HCT116 (cell line): ENCODE measurements at regions not wholly inside any gene's neighbourhood (a gene's known extent, or its start where the extent isn't known, plus 50 kb on each side); places are given as distances from the start of the nearest gene placed in this dataset.

Experiments used
- ATAC-seq: fragments of 200-7000 bp; cut with Tn5 transposase; 2 replicates; pipeline ENCODE4 v1.9.1; 2020; ENCODE audit warnings: mild to moderate bottlenecking, moderate library complexity
- BruUV-seq: library from RNA; stranded (reverse); fragments of 400-500 nt; replicated peaks from 2 replicates; lab custom pipeline; 2021; lab: Mats Ljungman, UMichigan
- CTCF ChIA-PET: fragments of 300-600 bp; sonication (Branson Sonifier 250); formaldehyde crosslinking; loops from one replicate; lab custom pipeline; 2021; ENCODE audit warnings: antibody characterized with exemption; lab: Charles Lee
- POLR2A ChIA-PET: fragments of 300-600, 350-600 bp; sonication (Branson Sonifier 250); formaldehyde crosslinking; loops from one replicate; lab custom pipeline; 2021; ENCODE audit warnings: antibody characterized with exemption; lab: Charles Lee
- RAD21 ChIA-PET, 2 experiments: fragments of 300-600 bp; sonication (Branson Sonifier 250); formaldehyde crosslinking; loops; one replicate each; lab custom pipeline; 2023; ENCODE audit warnings: low total read pairs in 2 of 2; ENCODE audit not compliant: uncharacterized antibody in 2 of 2, unreplicated experiment in 2 of 2, low non-redundant PET in 1 of 2; lab: Charles Lee
- DNase-seq: peaks from one replicate; pipeline ENCODE4 v3.0.0-alpha.2; 2010; ENCODE audit warnings: low read depth, low spot score
- H2AFZ ChIP-seq: fragments of 200-600 bp; shearing (Covaris generic), sonication (generic); 2 replicates; pipeline ENCODE4 v1.6.1; 2017; ENCODE audit warnings: low read depth, mixed run types, mixed read lengths, antibody characterized with exemption, low read length; ENCODE audit not compliant: poor library complexity, severe bottlenecking
- H3K27ac ChIP-seq: 2 replicates; pipeline ENCODE4 v1.5.1; 2012; ENCODE audit warnings: low read depth, low read length
- H3K27me3 ChIP-seq: fragments of 200-600 bp; sonication (generic); 2 replicates; pipeline ENCODE4 v1.6.1; 2016; ENCODE audit warnings: mixed run types, low read length, mixed read lengths; ENCODE audit not compliant: insufficient read depth
- H3K36me3 ChIP-seq, 2 experiments: fragments of 200-500 bp in 1 of 2; fragments of 200-600 bp in 1 of 2; sonication (Bioruptor generic) in 1 of 2; sonication (generic) in 1 of 2; 2 replicates each; pipeline versions ENCODE4 v1.5.1 to v1.6.1; 2014 to 2016; ENCODE audit warnings: low read length in 2 of 2, inconsistent platforms in 1 of 2, mixed read lengths in 1 of 2, mixed run types in 1 of 2; ENCODE audit not compliant: insufficient read depth in 2 of 2, control insufficient read depth in 1 of 2
- H3K4me1 ChIP-seq, 2 experiments: fragments of 200-600 bp in 1 of 2; sonication (generic) in 1 of 2; 2 replicates each; pipeline versions ENCODE4 v1.5.1 to v1.6.1; 2012 to 2017; ENCODE audit warnings: low read length in 2 of 2, inconsistent platforms in 1 of 2, mild to moderate bottlenecking in 1 of 2, mixed read lengths in 1 of 2, mixed run types in 1 of 2, moderate library complexity in 1 of 2; ENCODE audit not compliant: insufficient read depth in 2 of 2, control insufficient read depth in 1 of 2
- H3K4me2 ChIP-seq: fragments of 200-600 bp; sonication (generic); 2 replicates; pipeline ENCODE4 v1.6.1; 2017; ENCODE audit warnings: mixed run types, low read length, mixed read lengths
- H3K4me3 ChIP-seq, 2 experiments: fragments of 200-600 bp in 1 of 2; sonication (generic) in 1 of 2; replicated peaks in 1 of 2; 2 replicates each; pipeline ENCODE4 v1.5.1; 2011 to 2016; ENCODE audit warnings: low read length in 2 of 2, control low read depth in 1 of 2, low read depth in 1 of 2, mild to moderate bottlenecking in 1 of 2, mixed read lengths in 1 of 2, mixed run types in 1 of 2
- H3K79me2 ChIP-seq: fragments of 200-600 bp; sonication (generic); 2 replicates; pipeline ENCODE4 v1.6.1; 2017; ENCODE audit warnings: mild to moderate bottlenecking, mixed run types, low read length, moderate library complexity, mixed read lengths; ENCODE audit not compliant: insufficient read depth
- H3K9ac ChIP-seq: fragments of 200-600 bp; sonication (generic); 2 replicates; pipeline ENCODE4 v1.6.1; 2016; ENCODE audit warnings: low read length, mixed read lengths
- H3K9me2 ChIP-seq: fragments of 200-600 bp; sonication (generic), shearing (Covaris generic); 2 replicates; pipeline ENCODE4 v1.6.1; 2017; ENCODE audit warnings: mixed run types, mild to moderate bottlenecking, moderate library complexity; ENCODE audit not compliant: insufficient read depth
- H3K9me3 ChIP-seq, 2 experiments: fragments of 200-500 bp in 1 of 2; fragments of 200-600 bp in 1 of 2; sonication (Bioruptor generic) in 1 of 2; sonication (generic) in 1 of 2; 2 replicates each; pipeline ENCODE4 v1.6.1; 2014 to 2017; ENCODE audit warnings: low read length in 2 of 2, mixed read lengths in 2 of 2, inconsistent platforms in 1 of 2, low read depth in 1 of 2, mild to moderate bottlenecking in 1 of 2, mixed run types in 1 of 2, moderate library complexity in 1 of 2; ENCODE audit not compliant: control insufficient read depth in 1 of 2, insufficient read depth in 1 of 2
- H4K20me1 ChIP-seq: fragments of 200-600 bp; sonication (generic), shearing (Covaris generic); 2 replicates; pipeline ENCODE4 v1.6.1; 2017; ENCODE audit warnings: mixed run types, mild to moderate bottlenecking, moderate library complexity; ENCODE audit not compliant: insufficient read depth
- ATF3 ChIP-seq: IDR thresholded peaks from 2 replicates; pipeline ENCODE4 v1.6.1; 2012
- CBX3 ChIP-seq: IDR thresholded peaks from 2 replicates; pipeline ENCODE4 v1.6.1; 2012; ENCODE audit warnings: low read depth
- CEBPB ChIP-seq: IDR thresholded peaks from 2 replicates; pipeline ENCODE4 v1.6.1; 2012; ENCODE audit warnings: low read depth
- CTCF ChIP-seq, 3 experiments: fragments of 200-600 bp in 1 of 3; sonication (generic) in 1 of 3; IDR thresholded peaks in 2 of 3; conservative IDR thresholded peaks in 1 of 3; 2 replicates each; pipeline ENCODE4 v1.5.1; 2012 to 2017; ENCODE audit warnings: low read depth in 2 of 3, low read length in 2 of 3, antibody characterized with exemption in 1 of 3, borderline replicate concordance in 1 of 3, control low read depth in 1 of 3, mild to moderate bottlenecking in 1 of 3, mixed read lengths in 1 of 3, mixed run types in 1 of 3, moderate library complexity in 1 of 3; ENCODE audit not compliant: insufficient read depth in 1 of 3
- EGR1 ChIP-seq: IDR thresholded peaks from 2 replicates; pipeline ENCODE4 v1.6.1; 2012; ENCODE audit warnings: low read depth
- EZH2phosphoT487 ChIP-seq: fragments of 200-600 bp; IDR thresholded peaks from 2 replicates; pipeline ENCODE4 v1.6.1; 2018; ENCODE audit warnings: antibody characterized with exemption, borderline replicate concordance
- JUND ChIP-seq: IDR thresholded peaks from 2 replicates; pipeline ENCODE4 v1.6.1; 2012
- MAX ChIP-seq: IDR thresholded peaks from 2 replicates; pipeline ENCODE4 v1.6.1; 2012
- POLR2A ChIP-seq: IDR thresholded peaks from 2 replicates; pipeline ENCODE4 v1.7.0; 2011; ENCODE audit warnings: borderline replicate concordance; ENCODE audit not compliant: insufficient read depth, insufficient read length; ENCODE audit errors: extremely low read depth
- POLR2AphosphoS5 ChIP-seq: IDR thresholded peaks from 2 replicates; pipeline ENCODE4 v1.6.1; 2011; ENCODE audit warnings: mild to moderate bottlenecking, low read depth, low read length, moderate library complexity
- RAD21 ChIP-seq: IDR thresholded peaks from 2 replicates; pipeline ENCODE4 v1.6.1; 2012; ENCODE audit warnings: low read depth, mild to moderate bottlenecking
- SIN3A ChIP-seq: IDR thresholded peaks from 2 replicates; pipeline ENCODE4 v1.6.1; 2012; ENCODE audit warnings: low read depth
- SP1 ChIP-seq: IDR thresholded peaks from 2 replicates; pipeline ENCODE4 v1.6.1; 2012; ENCODE audit warnings: low read depth
- SRF ChIP-seq: IDR thresholded peaks from 2 replicates; pipeline ENCODE4 v1.6.1; 2012; ENCODE audit warnings: low read depth
- TCF7L2 ChIP-seq: IDR thresholded peaks from 2 replicates; pipeline ENCODE4 v1.7.0; 2011; ENCODE audit warnings: borderline replicate concordance, inconsistent platforms; ENCODE audit not compliant: insufficient read depth, insufficient read length; ENCODE audit errors: extremely low read depth
- ZBTB33 ChIP-seq: IDR thresholded peaks from 2 replicates; pipeline ENCODE4 v1.6.1; 2011; ENCODE audit warnings: mild to moderate bottlenecking, low read length, moderate library complexity; ENCODE audit not compliant: insufficient replicate concordance; ENCODE audit errors: extremely low read depth
- ZNF274 ChIP-seq: fragments of 200-500 bp; sonication (Bioruptor generic); IDR thresholded peaks from 2 replicates; pipeline ENCODE4 v1.6.1; 2014; ENCODE audit warnings: mild to moderate bottlenecking, low read depth, low read length, inconsistent platforms
- intact Hi-C: fragments of 100-400 bp; cut with micrococcal nuclease; formaldehyde crosslinking; loops from 2 replicates; pipeline ENCODE4 v1.10.0; 2022

- Histone ChIP-seq H3K79me2 (no peaks in the 10 kb centered on the region), H2AFZ (no peak overlapping the region), H3K4me2 (no peak overlapping the region), H4K20me1 (no peaks in the 10 kb centered on the region), H3K9me2 (no peaks in the 10 kb centered on the region), H3K4me3 (no peak overlapping the region), H3K4me1 (no peaks in the 10 kb centered on the region)
- intact Hi-C loops = no loop called here
- POLR2A ChIA-PET = no interaction called here
- ATAC-seq (no peak), DNase-seq (no peak)
- RAD21 ChIA-PET = no interaction called here
- CTCF ChIA-PET = no interaction called here
- no TSS peak for BruUV-seq
- no peak for TF ChIP-seq RAD21
- TF ChIP-seq CEBPB = no peak
- TF ChIP-seq MAX = no peak
- TF ChIP-seq CBX3 = no peak
- TF ChIP-seq SIN3A = no peak
- TF ChIP-seq, all 23 proteins: peak for 0
- Histone ChIP-seq H3K36me3 (0 out of 4 replicates have a peak, but pooled peaks cover 0 to 2% of the 10 kb centered on the region in 2 experiments), H3K27ac (no peak overlapping the region), H3K27me3 (no peaks in the 10 kb centered on the region), H3K9me3 (no peaks in the 10 kb centered on the region; a peak in 1 of 4 replicates), H3K9ac (no peak overlapping the region)
Measured at GRCh38 chr2:220157312-220157711, 529.9 kb downstream of the SLC4A3 start.

- Histone ChIP-seq H3K9me2 (no peaks in the 10 kb centered on the region), H3K4me1 (no peaks in the 10 kb centered on the region), H2AFZ (no peak overlapping the region), H3K79me2 (no peaks in the 10 kb centered on the region), H3K9ac (no peak overlapping the region), H3K27me3 (no peaks in the 10 kb centered on the region), H3K4me2 (no peak overlapping the region), H3K4me3 (no peak overlapping the region), H3K9me3 (no peaks in the 10 kb centered on the region; a peak in 1 of 4 replicates), H3K36me3 (0 out of 4 replicates have a peak, but pooled peaks cover 0 to 2% of the 10 kb centered on the region in 2 experiments), H3K27ac (no peak overlapping the region), H4K20me1 (no peaks in the 10 kb centered on the region; the same call in 1 of the 2 replicates)
- ChIA-PET RAD21 (no interaction called here), POLR2A (no interaction called here), CTCF (no interaction called here)
- ATAC-seq = no peak
- BruUV-seq = no TSS peak
- intact Hi-C loops = no loop called here
- no peak for DNase-seq
- no peak for TF ChIP-seq MAX
- TF ChIP-seq SRF = no peak
- TF ChIP-seq CEBPB = no peak
- TF ChIP-seq ZNF274 = no peak
- TF ChIP-seq POLR2AphosphoS5 = no peak
- no peak for TF ChIP-seq TCF7L2
- no peak for TF ChIP-seq RAD21
- no peak for TF ChIP-seq JUND
- no peak for TF ChIP-seq ZBTB33
- TF ChIP-seq SIN3A = no peak
- no peak for TF ChIP-seq CBX3
- no peak for TF ChIP-seq POLR2A
- TF ChIP-seq CTCF (IDR thresholded peaks at IDR 0.05 in 2 of 3, conservative IDR thresholded peaks at IDR 0.05 in 1 of 3; ENCODE audit: borderline replicate concordance in 1 of 3, insufficient read depth in 1 of 3, low read depth in 2 of 3, low read length in 2 of 3) = no peak
- TF ChIP-seq ATF3 = no peak
- TF ChIP-seq EZH2phosphoT487 = no peak
- TF ChIP-seq SP1 = no peak
- TF ChIP-seq EGR1 = no peak
Measured at GRCh38 chr2:220159738-220160137, 532.3 kb downstream of the SLC4A3 start.
